ENCODE measurements at regions not wholly inside any gene's neighbourhood (a gene's known extent, or its start where the extent isn't known, plus 50 kb on each side); places are given as distances from the start of the nearest gene placed in this dataset.

DNA sequence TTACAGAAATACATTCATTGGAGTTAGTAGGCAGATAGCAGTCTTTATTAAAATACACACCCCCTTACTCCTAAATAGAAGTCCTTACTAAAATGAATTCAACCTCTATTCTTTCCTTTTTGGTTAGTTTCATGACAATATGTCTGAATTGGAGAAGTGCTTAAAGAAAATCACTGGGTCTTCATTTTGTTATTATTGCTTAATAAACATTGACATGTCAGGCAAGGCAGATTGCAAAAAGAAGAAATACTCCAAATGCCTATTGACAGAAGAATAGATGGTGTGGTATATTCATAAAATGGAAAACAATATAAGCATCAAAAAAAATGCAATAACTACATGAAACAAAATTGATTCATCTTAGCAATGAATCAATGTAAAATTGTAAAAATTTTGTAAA lies 135.5 kb downstream of the TMEM26 start:
- DNase-seq: no peak

DNA sequence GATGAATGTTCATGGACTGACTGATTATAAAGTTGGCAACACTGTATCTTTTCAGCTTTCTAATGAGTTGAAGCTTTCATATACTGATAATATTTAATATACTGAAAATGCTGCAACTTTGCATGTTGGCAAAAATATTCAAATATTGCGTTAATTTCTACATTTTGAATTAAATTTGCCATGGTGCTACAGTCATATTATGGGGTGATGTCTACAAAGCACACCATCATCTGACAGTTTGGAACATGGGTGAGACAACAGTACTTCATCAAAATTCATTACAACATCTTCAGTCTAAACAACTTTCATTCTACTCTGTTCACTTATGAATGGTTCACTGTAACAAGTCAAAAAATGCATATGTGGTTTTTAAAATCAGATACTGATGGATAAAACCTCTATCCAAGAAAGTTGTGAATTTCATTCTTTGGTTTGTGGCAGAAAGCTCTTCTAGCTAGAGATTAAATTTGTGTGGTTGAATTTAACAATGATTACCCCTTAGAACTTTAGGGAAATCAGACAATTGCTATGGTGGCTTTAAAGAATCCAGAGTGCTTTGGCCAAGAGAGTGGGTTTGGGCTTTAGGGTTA lies 136.4 kb downstream of the TMEM26 start:
- no peak for DNase-seq

DNA sequence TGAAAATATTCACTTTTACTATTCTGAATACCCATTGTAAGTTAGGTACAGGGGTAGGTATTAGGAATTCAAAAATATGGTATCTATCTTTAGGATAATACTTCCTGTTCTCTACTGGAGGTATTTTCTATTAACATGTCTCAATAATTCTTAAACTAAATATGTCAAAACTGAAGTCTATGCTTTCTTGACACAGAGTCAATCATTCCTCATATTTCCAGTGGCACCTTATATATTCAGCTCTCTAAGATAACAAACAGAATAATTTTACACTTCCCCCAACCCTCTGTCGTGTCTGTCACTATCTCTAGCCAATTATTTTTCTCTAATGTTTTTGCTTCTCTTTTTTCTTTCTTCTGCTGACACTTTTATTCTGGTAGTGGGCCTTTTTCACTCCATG lies 138.9 kb downstream of the TMEM26 start:
- DNase-seq: no peak

DNA sequence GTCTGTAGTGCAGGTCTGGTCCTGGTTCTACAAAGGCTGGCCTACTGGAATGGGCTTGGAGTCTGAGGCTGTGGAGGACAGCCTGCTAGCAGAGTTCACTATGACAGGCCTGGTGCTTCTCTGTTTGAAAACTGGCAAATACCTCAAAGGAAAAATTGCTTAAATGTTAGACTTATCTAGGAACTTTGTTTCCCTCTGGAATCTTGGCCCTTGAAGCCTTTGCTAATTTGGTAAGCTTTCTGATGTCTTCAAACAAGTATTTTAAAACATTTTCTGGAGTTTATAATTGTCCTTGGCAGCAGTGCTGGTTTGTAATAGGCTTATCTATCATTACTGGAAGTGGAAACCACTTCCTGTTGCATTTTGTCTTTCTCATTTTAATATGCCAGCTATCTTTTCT lies 139.7 kb downstream of the TMEM26 start:
- DNase-seq: no peak

DNA sequence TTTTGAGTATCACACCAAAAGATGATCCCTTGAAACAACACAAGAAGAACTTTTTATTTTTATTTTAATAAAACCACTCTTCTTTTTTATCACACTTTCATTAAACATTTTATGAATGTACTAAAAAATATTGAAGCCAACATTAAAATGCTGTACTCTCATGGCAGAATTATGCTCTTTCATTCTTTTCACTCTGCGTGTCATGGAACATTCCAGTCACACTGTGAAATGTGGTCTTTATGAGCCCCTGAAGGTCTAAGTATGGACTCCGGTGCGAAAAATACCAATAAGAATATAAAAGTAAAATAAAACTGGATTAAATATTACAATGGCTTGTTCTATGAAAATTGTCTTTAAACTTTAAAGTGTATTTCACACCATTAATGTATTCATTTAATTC lies 148.4 kb downstream of the TMEM26 start:
- DNase-seq: no peak

DNA sequence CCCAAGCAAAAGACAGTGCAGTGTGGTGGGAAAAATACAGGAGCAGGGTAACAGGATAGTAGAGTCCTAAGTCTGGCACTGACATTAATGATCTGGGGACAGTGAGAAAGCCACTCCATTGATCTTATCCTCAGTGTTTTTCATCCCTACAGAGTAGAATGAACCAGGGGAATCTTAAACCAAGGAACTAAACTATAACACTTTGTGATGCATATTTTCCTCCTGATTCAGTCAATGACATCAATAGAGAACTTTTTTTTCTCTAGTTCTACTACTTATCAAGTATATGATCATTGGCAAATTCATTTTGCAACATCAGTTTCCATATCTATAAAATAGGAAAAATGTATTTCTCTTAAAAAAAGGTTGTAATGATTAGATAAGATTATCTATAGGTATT lies 151.1 kb downstream of the TMEM26 start:
- no peak for DNase-seq

DNA sequence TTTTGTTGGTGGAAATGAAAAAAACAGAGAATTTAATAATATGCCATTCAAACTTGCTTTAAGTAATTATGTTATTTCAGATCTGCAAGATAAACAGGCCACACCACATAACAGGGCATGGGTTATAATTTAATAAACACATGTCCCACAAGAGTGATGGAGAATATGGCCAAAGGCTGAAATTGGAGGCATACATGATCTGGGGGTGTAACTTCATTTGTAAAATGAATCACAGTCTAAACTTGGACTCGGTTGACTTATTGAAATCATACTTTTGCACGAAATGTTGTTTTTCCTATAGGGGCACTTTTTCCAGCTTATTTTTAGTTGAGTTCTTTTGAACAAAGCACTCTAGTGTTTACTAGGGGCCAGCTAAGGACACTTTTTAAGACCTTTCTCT lies 151.6 kb downstream of the TMEM26 start:
- no peak for DNase-seq

DNA sequence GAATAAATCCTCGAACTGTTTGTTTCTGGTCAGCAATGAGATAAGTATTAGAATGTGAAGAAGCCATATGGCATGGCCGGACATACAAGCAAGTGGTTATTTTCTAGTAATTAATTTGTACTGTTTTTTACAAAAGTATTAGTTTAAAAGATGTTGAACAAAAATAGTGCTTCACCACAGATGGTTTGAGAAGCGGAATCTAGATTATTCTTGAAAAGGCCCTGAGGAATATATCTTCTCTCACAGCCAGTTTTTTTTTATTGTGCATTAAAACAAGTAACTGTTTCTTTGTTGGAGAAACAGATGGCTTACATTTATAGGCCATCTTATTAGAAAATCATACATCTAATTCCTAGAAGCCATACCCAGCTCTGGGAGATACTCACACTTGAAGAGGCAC lies 153.3 kb downstream of the TMEM26 start:
- no peak for DNase-seq

DNA sequence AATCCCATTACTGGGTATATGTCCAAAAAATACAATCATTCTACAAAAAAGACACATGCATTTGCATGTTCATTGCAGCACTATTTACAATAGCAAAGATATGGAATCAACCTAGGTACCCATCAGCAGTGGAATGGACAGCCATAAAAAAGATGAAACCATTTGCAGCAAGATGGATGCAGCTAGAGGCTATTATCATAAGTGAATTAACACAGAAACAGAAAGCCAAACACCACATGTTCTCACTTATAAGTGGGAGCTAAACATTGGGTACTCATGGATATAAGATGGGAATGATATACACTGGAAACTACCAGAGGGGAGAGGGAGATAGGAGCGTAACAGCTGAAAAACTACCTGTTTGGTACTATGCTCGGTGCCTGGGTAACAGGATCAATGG lies 154.0 kb downstream of the TMEM26 start:
- DNase-seq: no peak

DNA sequence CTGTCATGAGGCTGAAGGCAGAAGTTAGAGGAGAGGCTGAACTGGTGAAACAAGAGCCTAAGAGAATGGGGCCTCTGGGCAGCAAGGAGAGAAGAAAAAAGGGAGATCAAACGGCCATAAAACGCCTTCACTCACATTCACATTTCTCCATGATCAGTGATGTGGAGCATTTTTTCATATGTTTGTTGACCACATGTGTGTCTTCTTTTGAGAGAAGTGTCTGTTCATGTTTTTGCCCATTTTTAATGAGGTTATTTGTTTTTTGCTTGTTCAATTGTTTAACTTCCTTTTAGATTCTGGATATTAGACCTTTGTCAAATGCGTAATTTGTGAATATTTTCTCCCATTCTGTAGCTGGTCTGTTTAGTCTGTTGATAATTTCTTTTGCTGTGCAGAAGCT lies 155.0 kb downstream of the TMEM26 start:
- no peak for DNase-seq

DNA sequence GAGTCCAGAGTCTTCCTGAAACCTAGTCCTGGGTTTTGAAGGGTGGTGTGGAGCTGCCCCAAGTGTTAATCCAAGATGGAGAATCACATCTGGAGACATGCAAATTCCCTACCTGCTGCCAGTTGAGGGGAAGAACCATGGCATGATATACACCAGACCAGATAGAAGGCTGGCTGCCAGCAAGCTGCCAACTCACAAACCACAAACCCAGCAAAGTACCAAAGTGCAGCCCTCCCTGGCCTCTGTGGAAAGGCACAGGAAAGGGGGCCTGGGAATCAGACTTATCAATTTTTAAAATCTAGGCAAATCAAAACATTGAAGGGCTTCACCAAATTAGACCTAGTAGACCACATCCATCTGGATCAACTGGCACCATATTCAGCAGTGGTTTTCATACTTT lies 157.0 kb downstream of the TMEM26 start:
- no peak for DNase-seq

DNA sequence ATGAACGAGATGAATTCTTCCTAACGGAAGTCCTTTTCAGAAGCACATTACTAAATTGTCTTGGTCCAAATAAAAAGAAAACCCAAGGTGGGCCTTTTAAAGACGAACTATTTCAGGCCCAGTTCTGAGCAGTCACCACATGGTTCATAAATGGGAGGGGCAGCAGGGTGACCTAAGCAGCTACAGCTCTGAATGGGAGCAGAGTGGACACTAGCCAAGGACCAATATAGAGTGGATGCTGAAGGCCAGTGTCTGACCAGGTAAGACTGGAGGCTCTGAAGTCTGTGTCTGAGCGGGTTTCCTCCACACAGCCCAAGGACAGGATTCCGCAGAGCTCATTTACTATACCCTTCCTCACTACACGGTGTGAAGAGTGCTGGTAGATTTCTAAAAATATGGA lies 159.1 kb downstream of the TMEM26 start:
- no peak for DNase-seq

DNA sequence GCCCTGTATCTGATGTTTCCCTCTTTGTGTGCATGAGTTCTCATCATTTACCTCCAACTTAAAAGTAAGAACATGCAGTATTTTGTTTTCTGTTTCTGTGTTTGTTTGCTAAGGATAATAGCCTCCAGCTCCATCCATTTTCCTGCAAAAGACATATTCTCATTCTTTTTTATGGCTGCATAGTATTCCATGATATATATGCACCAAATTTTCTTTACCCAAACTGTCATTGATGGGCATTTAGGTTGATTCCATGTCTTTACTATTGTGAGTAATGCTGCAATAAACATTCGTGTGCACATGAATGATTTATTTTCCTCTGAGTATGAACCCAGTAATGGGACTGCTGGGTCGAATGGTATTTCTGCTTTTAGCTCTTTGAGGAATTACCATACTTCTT lies 163.4 kb downstream of the TMEM26 start:
- DNase-seq: no peak

DNA sequence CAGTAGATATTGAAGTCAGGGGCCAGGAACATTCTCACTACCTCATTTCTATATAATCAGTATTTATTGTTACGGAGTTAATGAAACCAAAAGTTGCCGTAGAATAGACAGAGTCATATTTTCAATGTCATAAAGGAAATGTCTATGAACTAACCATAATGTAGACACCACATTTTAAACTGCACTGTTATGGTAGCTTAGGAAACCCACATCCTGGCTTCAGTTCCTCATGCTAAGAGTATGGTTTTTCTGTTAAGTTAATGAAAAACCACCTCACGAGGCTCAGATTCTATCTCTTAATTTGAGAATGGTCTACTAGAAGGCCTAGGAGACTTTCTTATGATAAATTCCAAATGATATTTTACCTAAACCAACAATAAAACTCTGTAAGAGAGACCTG lies 166.5 kb downstream of the TMEM26 start:
- no peak for DNase-seq

DNA sequence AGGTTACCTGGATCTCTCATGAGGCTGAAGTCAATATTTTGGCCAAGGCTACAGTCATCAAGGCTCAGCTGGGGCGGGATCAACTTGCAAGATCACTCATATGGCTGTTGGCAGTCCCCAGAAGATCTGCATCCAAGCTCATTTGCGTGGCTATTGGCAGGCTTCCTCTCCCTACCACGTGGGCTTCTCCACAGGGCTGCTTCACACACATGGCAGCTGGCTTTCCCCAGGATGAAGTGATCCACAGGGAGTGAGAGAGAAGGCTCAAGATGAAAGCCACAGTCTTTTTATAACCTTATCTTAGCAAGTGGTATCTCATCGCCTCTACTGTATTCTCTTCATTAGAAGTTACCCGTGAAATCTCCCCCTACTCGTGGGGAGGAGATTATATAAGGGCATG lies 167.4 kb downstream of the TMEM26 start:
- DNase-seq: no peak

DNA sequence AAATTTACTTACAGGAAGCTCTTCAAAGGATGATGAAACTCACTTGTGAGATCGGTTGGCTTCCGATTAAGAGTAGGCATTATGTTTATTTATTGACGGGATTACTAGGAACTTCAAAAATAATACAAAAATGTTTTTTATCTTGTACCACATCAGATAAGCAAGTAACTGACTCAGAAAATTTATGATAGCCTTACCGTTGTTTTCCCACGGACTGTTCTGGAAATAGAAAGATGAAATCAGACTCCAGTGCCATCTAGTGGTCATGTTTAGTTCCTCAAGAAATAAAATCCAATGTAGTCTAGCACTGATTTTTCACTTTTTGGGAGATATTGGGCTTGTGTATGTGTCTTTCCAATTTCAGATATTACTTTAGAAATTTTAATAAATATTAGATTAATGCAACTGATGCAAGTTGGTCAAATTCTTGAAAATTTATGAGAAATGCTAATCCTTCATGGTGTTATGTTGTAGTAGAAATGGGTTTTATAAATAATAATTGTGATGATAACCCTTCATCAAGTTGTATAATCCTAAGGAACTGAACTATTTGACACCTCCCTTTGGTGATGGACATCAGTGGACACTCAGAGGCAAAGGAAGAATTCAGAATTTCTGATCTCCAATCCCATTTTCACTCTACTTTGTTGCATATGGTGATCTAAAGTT lies 168.8 kb downstream of the TMEM26 start:
- DNase-seq: peak; percentile 60

DNA sequence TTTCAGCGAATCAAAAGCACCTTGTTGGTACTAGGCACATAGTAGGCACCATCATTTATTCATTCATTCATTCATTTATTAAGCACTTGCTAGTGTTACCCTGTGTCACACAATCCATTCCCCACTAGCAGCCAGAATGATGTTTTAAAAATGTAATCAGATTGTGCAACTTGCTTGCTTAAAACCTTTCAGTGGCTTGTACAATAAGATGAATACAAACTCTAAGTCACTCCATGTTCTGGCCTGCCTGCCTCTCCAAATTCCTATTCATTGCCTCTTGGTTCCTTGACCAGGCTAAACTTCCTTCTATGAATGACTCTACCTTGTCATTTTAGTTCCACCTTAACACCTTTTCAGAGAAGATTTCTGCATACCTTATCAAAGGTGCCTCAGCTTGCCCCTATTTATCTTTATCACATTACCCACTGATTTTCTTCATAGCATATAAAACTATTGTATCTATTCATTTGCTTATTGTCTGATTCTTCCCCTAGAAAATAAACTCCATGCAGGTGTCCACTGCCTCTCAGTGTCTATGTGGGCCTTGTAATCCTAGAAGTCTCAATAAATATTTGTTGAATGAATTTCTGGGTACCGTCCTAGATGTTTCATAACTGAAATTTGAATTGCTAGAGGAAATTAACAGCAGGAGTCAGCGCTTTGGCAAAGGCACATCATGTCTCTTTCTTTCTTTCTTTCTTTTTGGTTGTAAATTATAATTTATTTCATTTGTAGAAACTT lies 169.5 kb downstream of the TMEM26 start:
- no peak for DNase-seq

DNA sequence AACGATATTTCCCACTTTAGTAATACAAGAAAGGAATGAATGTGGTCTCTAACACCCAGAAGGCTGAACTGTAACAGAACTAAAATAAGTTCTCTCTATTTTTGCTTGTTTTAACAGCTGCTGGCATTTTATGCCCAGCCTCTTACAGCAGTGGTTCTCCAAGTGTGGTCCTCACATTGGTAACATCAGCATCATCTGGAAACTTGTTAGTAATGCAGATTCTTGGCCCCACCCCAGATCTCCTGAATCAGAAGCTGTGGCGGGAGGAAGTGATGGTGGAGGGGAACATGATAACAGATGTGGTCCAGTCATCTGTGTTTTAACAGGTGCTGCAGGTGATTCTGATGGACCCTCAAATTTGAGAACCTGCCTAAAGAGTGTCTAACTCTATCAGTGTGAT lies 170.1 kb downstream of the TMEM26 start:
- no peak for DNase-seq

DNA sequence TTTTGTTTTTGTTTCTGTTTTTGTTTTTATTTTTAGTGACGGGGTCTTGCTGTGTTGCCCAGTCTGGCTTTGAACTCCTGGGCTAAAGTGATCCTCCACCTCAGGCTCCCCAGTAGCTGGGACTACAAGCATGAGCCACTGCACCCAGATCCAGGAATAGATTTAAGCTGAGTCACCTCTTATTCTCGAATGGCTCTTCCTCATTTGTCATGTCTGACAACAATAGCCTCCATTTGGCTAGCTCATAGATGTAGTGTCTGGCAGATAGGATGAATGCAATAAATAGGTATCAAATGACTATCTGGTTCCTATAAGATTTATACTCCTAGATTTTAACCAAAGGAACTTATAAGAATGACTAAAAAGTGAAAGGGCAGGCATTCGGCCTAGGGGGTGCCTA lies 172.9 kb downstream of the TMEM26 start:
- no peak for DNase-seq

DNA sequence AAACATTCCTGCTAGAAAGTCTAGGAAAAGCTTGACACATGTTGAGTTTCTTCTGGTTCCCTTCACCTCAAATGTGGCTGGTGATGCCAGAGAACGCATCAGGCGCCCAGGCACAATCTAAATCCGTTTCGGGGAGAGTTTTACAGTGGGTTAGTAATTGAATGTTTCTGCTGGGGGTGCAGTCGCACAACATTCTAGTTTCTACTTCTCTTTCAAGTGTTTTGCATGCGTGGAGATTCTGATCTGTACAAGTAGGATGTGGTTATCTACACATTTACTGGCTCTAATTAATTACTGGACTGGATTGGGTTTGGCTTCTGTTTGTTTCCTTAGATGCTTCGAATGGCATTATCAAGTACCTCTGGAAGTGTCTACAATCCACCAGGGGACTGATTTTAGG lies 173.8 kb downstream of the TMEM26 start:
- DNase-seq: no peak

DNA sequence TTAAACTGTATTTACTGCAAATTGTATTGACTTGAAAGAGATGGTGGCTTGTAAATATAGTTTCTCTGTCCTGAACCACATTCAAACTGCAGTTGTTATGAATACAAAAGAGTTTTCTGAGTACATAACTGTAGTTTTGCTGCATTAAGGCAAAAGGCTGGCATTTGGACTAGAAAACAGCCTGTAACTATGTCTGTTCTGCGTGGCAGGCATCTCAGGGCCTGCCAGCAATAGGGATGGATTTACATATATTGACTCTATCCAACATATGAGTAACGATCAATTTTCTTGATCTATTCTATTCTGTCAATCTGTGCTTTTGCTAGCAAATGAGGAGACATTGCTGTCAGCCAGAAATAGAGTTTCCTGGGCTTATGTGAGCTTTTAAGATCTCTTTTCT lies 174.6 kb downstream of the TMEM26 start:
- no peak for DNase-seq

DNA sequence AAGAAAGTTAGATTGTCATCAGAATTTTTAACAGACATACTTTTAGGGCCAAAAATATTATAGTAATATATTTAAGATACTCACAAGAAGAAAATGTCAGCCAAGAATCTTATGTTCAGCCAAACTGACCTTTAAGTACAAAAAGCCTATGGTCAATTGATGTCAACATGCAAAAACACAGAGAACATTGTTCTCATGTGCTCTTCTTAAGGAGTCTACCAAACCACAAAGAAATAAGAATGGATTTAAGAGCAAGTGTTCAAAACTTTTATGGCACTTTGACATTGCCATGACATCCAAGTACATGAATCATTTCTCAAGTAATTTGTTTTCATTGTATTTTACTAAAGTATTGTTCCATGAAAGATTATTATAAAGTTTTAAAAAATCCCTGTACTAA lies 180.4 kb downstream of the TMEM26 start:
- no peak for DNase-seq

DNA sequence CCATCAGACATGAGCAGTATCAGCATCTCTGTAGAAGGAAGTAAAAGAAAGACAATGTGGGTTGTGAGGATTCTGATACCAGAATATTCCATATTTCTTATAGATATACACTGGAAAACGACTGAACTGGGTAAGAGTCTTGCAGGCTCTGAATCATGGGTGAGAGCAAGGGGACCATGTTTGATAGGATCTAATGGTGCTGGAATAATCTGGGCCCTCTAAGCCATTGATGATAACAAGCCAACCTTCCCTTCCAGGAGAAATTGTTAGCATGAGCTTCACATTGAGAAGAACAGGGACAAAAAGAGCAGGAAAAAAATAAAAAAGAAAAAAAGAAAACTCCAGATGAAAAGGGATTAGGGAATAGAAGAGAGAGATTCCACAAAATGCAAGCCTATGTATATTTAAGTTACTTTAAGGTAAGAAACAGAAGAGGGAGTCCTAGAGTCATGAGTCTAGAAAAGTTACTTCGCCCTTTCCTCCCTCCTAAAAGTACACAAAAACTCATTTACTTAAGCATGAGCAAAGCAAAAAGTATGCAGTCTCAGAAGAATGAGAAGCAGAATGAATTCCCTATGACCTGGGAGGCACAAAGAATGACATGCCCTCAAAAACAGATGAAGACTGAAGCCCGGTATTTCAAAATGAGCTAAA lies 181.9 kb downstream of the TMEM26 start:
- DNase-seq: no peak

DNA sequence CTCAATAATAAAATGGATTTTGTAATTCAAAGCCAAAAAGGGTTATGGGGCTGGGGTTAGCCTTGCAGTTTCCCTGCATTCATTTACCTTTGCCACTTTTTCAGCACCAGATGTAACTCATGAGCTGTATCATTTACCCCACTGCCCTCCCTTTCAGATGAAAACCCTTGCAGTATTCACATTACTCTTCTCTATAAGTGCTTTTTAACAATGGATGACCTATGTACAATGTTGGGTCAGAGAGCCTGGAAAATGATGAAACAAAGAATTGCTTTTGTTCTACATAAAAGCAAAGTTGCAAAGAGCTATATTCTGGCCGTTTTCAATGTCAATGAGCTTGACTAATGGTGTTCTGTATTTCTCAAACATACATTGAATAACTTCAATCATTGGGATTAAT lies 189.7 kb downstream of the TMEM26 start:
- DNase-seq: no peak
